Neural progenitor cell (in vitro differentiated cells): ENCODE measurements at regions not wholly inside any gene's neighbourhood (a gene's known extent, or its start where the extent isn't known, plus 50 kb on each side); places are given as distances from the start of the nearest gene placed in this dataset.

ENCODE experiments used
- EZH2 ChIP-seq: fragments of 200-600 bp; sonication (generic); IDR thresholded peaks from 2 replicates; pipeline ENCODE4 v1.6.1; 2017; ENCODE audit warnings: antibody characterized with exemption, mild to moderate bottlenecking, moderate library complexity
- TF ChIP-seq, protein P1 (sequence below): fragments of 200-600 bp; sonication (generic); IDR thresholded peaks from 2 replicates; pipeline ENCODE4 v1.5.1; 2017; ENCODE audit warnings: antibody characterized with exemption, mild to moderate bottlenecking

DNA sequence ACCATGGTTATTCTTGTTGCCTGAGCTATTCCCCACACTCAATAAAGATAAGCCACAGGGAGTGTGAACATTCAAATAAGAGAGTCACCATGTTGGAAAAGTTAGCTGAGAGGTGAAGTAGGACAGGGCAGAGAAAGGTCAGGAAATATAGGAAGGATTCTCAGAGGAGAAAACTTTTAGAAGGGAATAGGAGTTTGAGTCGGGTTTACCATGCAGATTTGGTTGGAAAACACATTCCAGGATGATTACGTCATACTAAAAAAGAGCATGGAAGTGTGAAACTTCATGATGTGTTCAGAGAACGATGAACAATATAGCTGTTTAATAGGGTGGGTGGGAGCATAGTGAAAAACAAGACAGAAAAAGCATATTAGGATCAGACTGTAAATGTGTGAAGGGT is 1125.3 kb upstream of the ADGRL2 start:
- TF ChIP-seq, protein P1, sequence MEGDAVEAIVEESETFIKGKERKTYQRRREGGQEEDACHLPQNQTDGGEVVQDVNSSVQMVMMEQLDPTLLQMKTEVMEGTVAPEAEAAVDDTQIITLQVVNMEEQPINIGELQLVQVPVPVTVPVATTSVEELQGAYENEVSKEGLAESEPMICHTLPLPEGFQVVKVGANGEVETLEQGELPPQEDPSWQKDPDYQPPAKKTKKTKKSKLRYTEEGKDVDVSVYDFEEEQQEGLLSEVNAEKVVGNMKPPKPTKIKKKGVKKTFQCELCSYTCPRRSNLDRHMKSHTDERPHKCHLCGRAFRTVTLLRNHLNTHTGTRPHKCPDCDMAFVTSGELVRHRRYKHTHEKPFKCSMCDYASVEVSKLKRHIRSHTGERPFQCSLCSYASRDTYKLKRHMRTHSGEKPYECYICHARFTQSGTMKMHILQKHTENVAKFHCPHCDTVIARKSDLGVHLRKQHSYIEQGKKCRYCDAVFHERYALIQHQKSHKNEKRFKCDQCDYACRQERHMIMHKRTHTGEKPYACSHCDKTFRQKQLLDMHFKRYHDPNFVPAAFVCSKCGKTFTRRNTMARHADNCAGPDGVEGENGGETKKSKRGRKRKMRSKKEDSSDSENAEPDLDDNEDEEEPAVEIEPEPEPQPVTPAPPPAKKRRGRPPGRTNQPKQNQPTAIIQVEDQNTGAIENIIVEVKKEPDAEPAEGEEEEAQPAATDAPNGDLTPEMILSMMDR = no peak
- TF ChIP-seq EZH2 = no peak
